ENCODE measurements at regions not wholly inside any gene's neighbourhood (a gene's known extent, or its start where the extent isn't known, plus 50 kb on each side); places are given as distances from the start of the nearest gene placed in this dataset.
"Not testable (repeated sequence)": the region's sequence is repeated elsewhere in the genome, so short reads cannot be mapped to it uniquely, and the experiment has no call there.

DNA sequence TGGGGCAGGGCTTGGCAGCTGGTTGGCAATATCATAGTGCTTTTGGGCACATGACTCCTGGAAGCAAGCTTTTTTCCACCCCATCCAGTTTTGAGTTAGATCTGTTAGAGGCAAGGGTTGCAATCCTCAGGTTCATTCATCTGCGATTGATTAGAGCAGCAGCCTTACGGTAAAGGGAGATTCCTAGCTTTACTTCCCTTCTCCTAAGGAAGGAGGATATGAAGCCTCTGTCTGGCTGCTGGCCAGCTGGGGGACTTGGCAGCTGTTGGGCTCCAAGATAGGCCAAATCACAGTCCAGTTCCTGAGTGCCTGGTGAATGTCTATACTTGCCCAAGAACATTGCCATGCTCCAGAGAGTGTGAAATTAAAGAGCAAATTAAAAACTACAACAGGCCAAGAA lies 113.4 kb upstream of the CCNH start:
- TF ChIP-seq EZH2phosphoT487 (IDR thresholded peaks at IDR 0.05; ENCODE audit: borderline replicate concordance, low read depth, low read length) (no peak), CTCF (conservative IDR thresholded peaks at IDR 0.05; ENCODE audit: low read length) (no peak)
- no peak overlapping the region for H3K4me3 ChIP-seq (ENCODE audit: low read depth, low read length, poor library complexity, severe bottlenecking)
- H4K20me1 ChIP-seq (ENCODE audit: insufficient read depth, low read length) = no peaks in the 10 kb centered on the region
- no peak overlapping the region for H3K4me2 ChIP-seq (ENCODE audit: low read length)
- ChIA-PET CTCF (ENCODE audit: unreplicated experiment) (no interaction called here), POLR2A (no interaction called here)
- H3K36me3 ChIP-seq (ENCODE audit: insufficient read depth, low read length) = no peaks in the 10 kb centered on the region
- H3K4me1 ChIP-seq (ENCODE audit: insufficient read depth, low read length, poor library complexity, severe bottlenecking) = no peaks in the 10 kb centered on the region
- no peaks in the 10 kb centered on the region for H3K9me3 ChIP-seq (ENCODE audit: low read length)
- H3K9me2 ChIP-seq (ENCODE audit: insufficient read depth, low read length) = no peaks in the 10 kb centered on the region
- BruUV-seq (replicated peaks) = no TSS peak
- DNase-seq (ENCODE audit: low spot score) = no peak
- H3K79me2 ChIP-seq (ENCODE audit: insufficient read depth, low read depth, low read length) = no peaks in the 10 kb centered on the region
- no peak overlapping the region for H3K27ac ChIP-seq (ENCODE audit: low read depth, low read length, poor library complexity, severe bottlenecking)
- intact Hi-C loops (cut with micrococcal nuclease; ENCODE audit: unreplicated experiment) = no loop called here
- H2AFZ ChIP-seq (ENCODE audit: low read length) = no peak overlapping the region

GRCh38 chr5:87524217-87524616 lies 111.5 kb upstream of the CCNH start:
- TF ChIP-seq CTCF (conservative IDR thresholded peaks at IDR 0.05; ENCODE audit: low read length) (no peak), EZH2phosphoT487 (IDR thresholded peaks at IDR 0.05; ENCODE audit: borderline replicate concordance, low read depth, low read length) (no peak)
- POLR2A ChIA-PET = interaction anchor here (1.1 kb wide), 1 partner anchor 13 kb away, joined by 12 read pairs; no protein-coding TSS in a partner anchor
- CTCF ChIA-PET (ENCODE audit: unreplicated experiment) = no interaction called here
- Histone ChIP-seq H2AFZ (ENCODE audit: low read length) (no peak overlapping the region), H3K4me1 (ENCODE audit: insufficient read depth, low read length, poor library complexity, severe bottlenecking) (no peaks in the 10 kb centered on the region), H3K4me2 (ENCODE audit: low read length) (no peak overlapping the region), H3K36me3 (ENCODE audit: insufficient read depth, low read length) (no peaks in the 10 kb centered on the region), H4K20me1 (ENCODE audit: insufficient read depth, low read length) (no peaks in the 10 kb centered on the region), H3K9me2 (ENCODE audit: insufficient read depth, low read length) (no peaks in the 10 kb centered on the region), H3K4me3 (ENCODE audit: low read depth, low read length, poor library complexity, severe bottlenecking) (no peak overlapping the region), H3K9me3 (ENCODE audit: low read length) (no peaks in the 10 kb centered on the region), H3K79me2 (ENCODE audit: insufficient read depth, low read depth, low read length) (no peaks in the 10 kb centered on the region), H3K27ac (ENCODE audit: low read depth, low read length, poor library complexity, severe bottlenecking) (no peak overlapping the region)
- intact Hi-C loops (cut with micrococcal nuclease; ENCODE audit: unreplicated experiment) = no loop called here
- BruUV-seq (replicated peaks) = no TSS peak
- no peak for DNase-seq (ENCODE audit: low spot score)

DNA sequence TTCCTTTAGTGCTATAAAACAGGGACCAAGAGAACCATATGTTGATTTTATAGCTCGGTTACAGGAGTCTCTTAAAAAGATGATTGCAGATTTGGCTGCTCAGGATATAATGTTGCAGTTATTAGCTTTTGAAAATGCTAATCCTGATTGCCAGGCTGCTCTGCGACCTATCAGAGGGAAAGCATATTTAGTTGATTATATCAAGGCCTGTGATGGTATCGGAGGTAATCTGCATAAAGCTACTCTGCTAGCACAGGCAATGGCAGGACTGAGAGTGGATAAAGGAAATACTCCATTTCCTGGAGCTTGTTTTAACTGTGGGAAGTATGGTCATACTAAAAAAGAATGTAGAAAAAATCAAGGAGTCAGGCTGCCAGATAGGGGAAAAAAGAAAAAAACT lies 99.0 kb upstream of the CCNH start:
- intact Hi-C loops (cut with micrococcal nuclease; ENCODE audit: unreplicated experiment); BruUV-seq (replicated peaks); H3K9me2 ChIP-seq (ENCODE audit: insufficient read depth, low read length); H3K4me3 ChIP-seq (ENCODE audit: low read depth, low read length, poor library complexity, severe bottlenecking); H3K4me1 ChIP-seq (ENCODE audit: insufficient read depth, low read length, poor library complexity, severe bottlenecking); H3K79me2 ChIP-seq (ENCODE audit: insufficient read depth, low read depth, low read length); H3K36me3 ChIP-seq (ENCODE audit: insufficient read depth, low read length); H3K27ac ChIP-seq (ENCODE audit: low read depth, low read length, poor library complexity, severe bottlenecking); H3K9me3 ChIP-seq (ENCODE audit: low read length); CTCF ChIA-PET (ENCODE audit: unreplicated experiment); DNase-seq (ENCODE audit: low spot score); H2AFZ ChIP-seq (ENCODE audit: low read length); H4K20me1 ChIP-seq (ENCODE audit: insufficient read depth, low read length); H3K4me2 ChIP-seq (ENCODE audit: low read length): not testable (repeated sequence)
- POLR2A ChIA-PET = interaction anchor here (0.7 to 1.0 kb wide), 5 partner anchors 13 to 1925 kb away, joined by 3 to 12 read pairs (median 3); no protein-coding TSS in a partner anchor

Data from OCI-LY7 (cell line).